Activated naive CD8-positive, alpha-beta T cell (primary cell): ENCODE measurements at regions not wholly inside any gene's neighbourhood (a gene's known extent, or its start where the extent isn't known, plus 50 kb on each side); places are given as distances from the start of the nearest gene placed in this dataset.
"Not testable (repeated sequence)": the region's sequence is repeated elsewhere in the genome, so short reads cannot be mapped to it uniquely, and the experiment has no call there.

Experiments
- H3K27ac Mint-ChIP-seq: one replicate; pipeline ENCODE4 v1.8.0; 2021; ENCODE audit warnings: mixed read lengths
- H3K27me3 Mint-ChIP-seq: one replicate; pipeline ENCODE4 v1.8.0; 2021; ENCODE audit warnings: mixed read lengths
- H3K36me3 Mint-ChIP-seq: one replicate; pipeline ENCODE4 v1.8.0; 2021; ENCODE audit warnings: mixed read lengths
- H3K4me1 Mint-ChIP-seq: one replicate; pipeline ENCODE4 v1.8.0; 2021; ENCODE audit warnings: low read depth, mixed read lengths
- H3K4me3 Mint-ChIP-seq: one replicate; pipeline ENCODE4 v1.8.0; 2021; ENCODE audit warnings: mild to moderate bottlenecking, mixed read lengths
- H3K9me3 Mint-ChIP-seq: one replicate; pipeline ENCODE4 v1.8.0; 2021; ENCODE audit warnings: low read depth, mixed read lengths

- no peaks in the 10 kb centered on the region for H3K27me3 Mint-ChIP-seq
- H3K4me1 Mint-ChIP-seq = peaks cover 5% of the 10 kb centered on the region
- H3K9me3 Mint-ChIP-seq = no peaks in the 10 kb centered on the region
- no peaks in the 10 kb centered on the region for H3K36me3 Mint-ChIP-seq
- no peak overlapping the region for H3K4me3 Mint-ChIP-seq
- H3K27ac Mint-ChIP-seq = no peak overlapping the region
These were observed 220.1 kb upstream of the EDNRB start for GRCh38 chr13:78138756-78139155.

DNA sequence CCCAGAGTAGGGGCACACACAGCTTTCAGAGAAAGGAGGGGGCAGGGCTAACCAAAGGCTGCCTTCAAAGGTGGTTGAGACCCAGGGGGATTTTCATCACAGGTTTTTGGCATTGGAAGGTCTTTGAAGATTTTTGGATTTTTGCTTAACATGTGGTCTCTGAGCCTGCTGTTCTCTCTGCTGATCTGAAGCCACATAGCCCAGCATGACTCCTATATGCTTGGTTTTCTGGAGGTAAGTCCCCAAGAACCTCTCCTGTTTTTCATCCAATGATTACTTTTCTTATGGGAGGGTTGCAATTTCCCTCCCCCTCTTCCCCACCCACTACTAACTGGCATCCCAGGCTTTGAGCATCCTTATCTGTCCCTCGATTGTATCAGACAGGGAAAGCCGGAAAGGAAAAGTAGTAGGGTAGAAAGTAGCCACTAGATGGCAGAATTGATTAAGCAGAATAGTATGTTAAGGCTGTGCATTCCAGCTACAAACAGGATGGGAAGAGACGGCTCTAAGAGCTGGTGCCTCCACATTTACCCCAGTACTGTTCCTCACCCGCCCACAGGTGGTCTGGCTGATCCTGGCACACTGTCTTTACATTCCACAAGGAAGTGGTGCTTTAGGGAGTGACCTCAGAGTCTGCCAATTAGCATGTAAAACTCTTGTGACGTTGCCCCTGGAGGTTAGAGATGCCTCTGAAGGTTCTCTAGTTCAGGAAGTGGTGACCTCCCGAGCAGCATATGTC lies 218.9 kb upstream of the EDNRB start:
- Mint-ChIP-seq H3K27ac (no peak overlapping the region), H3K27me3 (no peaks in the 10 kb centered on the region), H3K4me3 (peak overlapping the region; percentile 36), H3K4me1 (peaks cover 5% of the 10 kb centered on the region), H3K36me3 (no peaks in the 10 kb centered on the region), H3K9me3 (no peaks in the 10 kb centered on the region)

DNA sequence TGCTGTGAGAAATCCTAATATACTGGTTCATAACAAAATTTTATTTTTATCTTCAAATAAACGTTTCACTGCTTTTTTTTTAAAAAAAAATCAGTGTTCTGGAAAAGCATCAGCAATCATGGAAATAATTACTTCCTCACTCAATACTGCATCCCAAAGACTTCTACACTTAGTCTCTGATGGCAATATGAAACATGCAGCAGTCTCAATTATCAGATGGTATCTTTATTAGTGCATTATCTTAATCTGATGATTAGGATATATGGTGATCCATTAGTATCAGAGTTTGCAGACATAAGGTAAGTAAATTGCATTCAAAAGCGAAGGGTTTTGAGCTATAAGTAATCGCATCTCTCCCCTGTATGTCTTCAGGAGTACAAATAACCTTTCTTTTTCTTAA lies 218.3 kb upstream of the EDNRB start:
- Mint-ChIP-seq H3K4me1 (peaks cover 5% of the 10 kb centered on the region), H3K27ac (no peak overlapping the region), H3K4me3 (no peak overlapping the region), H3K36me3 (no peaks in the 10 kb centered on the region), H3K9me3 (no peaks in the 10 kb centered on the region), H3K27me3 (no peaks in the 10 kb centered on the region)

- Mint-ChIP-seq H3K27me3 (no peaks in the 10 kb centered on the region), H3K4me1 (peaks cover 5% of the 10 kb centered on the region), H3K4me3 (no peak overlapping the region), H3K27ac (no peak overlapping the region), H3K9me3 (no peaks in the 10 kb centered on the region), H3K36me3 (no peaks in the 10 kb centered on the region)
These were observed 214.9 kb upstream of the EDNRB start for GRCh38 chr13:78133511-78133910.

DNA sequence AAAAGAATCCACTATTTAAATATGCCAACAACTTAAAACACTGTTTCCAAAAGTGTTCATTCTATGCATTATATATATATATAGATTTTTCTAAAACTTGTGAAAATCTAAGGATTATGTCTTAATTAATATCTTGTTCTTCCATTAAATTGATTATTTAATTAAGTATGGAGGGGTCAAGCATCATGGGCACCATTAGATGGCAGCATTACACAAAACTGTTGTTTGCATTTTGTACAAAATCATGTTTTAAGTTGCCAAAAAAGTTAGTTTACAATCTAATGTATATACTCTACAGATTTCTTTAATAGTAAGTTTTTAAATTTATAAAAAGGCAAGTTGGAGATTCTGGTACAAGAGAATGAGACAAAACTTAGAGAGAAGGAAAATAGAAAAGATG lies 213.2 kb upstream of the EDNRB start:
- H3K36me3 Mint-ChIP-seq = no peaks in the 10 kb centered on the region
- H3K4me1 Mint-ChIP-seq = no peaks in the 10 kb centered on the region
- no peak overlapping the region for H3K4me3 Mint-ChIP-seq
- no peaks in the 10 kb centered on the region for H3K9me3 Mint-ChIP-seq
- peaks cover 1% of the 10 kb centered on the region for H3K27me3 Mint-ChIP-seq
- no peak overlapping the region for H3K27ac Mint-ChIP-seq

- no peak overlapping the region for H3K4me3 Mint-ChIP-seq
- H3K27me3 Mint-ChIP-seq = peaks cover 1% of the 10 kb centered on the region
- H3K9me3 Mint-ChIP-seq = no peaks in the 10 kb centered on the region
- H3K27ac Mint-ChIP-seq = no peak overlapping the region
- no peaks in the 10 kb centered on the region for H3K4me1 Mint-ChIP-seq
- no peaks in the 10 kb centered on the region for H3K36me3 Mint-ChIP-seq
These were observed 212.7 kb upstream of the EDNRB start for GRCh38 chr13:78131346-78131745.

GRCh38 chr13:78129823-78130222 lies 211.2 kb upstream of the EDNRB start:
- Mint-ChIP-seq H3K4me1 (no peaks in the 10 kb centered on the region), H3K27me3 (peaks cover 1% of the 10 kb centered on the region), H3K9me3 (no peaks in the 10 kb centered on the region), H3K4me3 (no peak overlapping the region), H3K36me3 (no peaks in the 10 kb centered on the region), H3K27ac (no peak overlapping the region)

GRCh38 chr13:78129359-78129758 lies 210.7 kb upstream of the EDNRB start:
- no peaks in the 10 kb centered on the region for H3K9me3 Mint-ChIP-seq
- peaks cover 1% of the 10 kb centered on the region for H3K27me3 Mint-ChIP-seq
- no peaks in the 10 kb centered on the region for H3K4me1 Mint-ChIP-seq
- H3K4me3 Mint-ChIP-seq = no peak overlapping the region
- no peaks in the 10 kb centered on the region for H3K36me3 Mint-ChIP-seq
- H3K27ac Mint-ChIP-seq = no peak overlapping the region

DNA sequence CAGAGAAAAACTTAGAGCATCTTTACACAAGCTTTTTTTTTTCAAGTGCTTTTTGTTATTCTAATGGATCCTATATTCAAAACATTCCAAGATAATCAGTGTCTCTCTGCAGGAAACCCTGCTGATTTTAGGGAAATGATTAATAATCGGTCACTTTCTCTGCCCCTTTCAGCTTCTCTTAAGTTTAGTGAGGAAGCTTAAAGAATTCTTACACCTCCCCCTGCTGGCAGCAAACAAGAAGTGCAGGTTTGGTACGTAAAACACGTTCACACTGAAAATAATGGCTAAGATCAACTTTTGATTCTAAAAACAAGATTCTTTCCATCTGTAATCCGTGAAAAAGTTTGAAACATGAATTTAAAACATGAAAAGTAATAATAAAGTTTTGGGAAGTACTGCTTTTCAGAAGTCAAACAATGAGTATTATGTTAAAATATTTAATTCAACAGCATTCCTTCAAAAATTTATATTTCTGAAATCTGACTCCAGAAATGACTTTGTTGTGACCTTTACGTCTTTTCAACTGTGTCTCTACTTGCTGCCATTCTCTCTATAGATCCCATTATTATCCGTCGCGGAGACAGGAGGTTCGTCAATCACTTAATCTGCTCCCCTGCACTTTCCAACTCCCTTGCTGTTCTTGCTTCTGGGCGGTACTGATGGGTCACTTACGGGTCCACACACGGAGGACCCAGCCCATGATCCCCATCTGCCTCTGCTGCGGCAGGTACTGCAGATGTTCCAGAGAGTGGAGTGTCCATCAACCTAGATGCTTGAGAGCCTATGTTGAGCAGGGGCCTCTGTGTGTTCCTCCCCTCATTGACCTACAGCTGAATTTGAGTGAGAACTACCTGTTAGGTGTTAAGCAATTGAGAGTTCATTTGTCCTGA lies 203.1 kb upstream of the EDNRB start:
- no peak overlapping the region for H3K4me3 Mint-ChIP-seq
- no peaks in the 10 kb centered on the region for H3K36me3 Mint-ChIP-seq
- peaks cover 11% of the 10 kb centered on the region for H3K27me3 Mint-ChIP-seq
- H3K27ac Mint-ChIP-seq = no peak overlapping the region
- H3K9me3 Mint-ChIP-seq = no peaks in the 10 kb centered on the region
- no peaks in the 10 kb centered on the region for H3K4me1 Mint-ChIP-seq

DNA sequence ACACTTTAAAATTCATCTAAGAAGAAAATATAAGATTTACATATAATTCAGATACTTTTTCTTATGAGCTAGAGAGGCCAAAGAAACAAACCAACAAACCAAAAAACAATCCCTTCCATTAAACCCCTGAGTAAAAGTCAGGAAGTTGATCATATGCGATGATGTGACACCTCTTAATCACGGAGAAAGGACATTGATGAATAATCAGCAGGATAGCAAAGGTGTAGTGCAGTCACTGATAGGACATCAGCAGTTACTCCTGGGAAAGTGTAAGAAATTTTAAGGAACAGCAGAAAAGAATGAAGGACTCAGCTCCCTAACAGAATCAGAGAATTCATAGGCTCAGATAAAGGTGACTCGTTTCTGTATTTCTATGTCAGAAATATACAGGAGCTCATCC lies 202.4 kb upstream of the EDNRB start:
- H3K9me3 Mint-ChIP-seq = no peaks in the 10 kb centered on the region
- H3K27ac Mint-ChIP-seq = no peak overlapping the region
- H3K27me3 Mint-ChIP-seq = peaks cover 11% of the 10 kb centered on the region
- no peaks in the 10 kb centered on the region for H3K36me3 Mint-ChIP-seq
- H3K4me3 Mint-ChIP-seq = no peak overlapping the region
- no peaks in the 10 kb centered on the region for H3K4me1 Mint-ChIP-seq

GRCh38 chr13:78120144-78120543 lies 201.5 kb upstream of the EDNRB start:
- H3K36me3 Mint-ChIP-seq, H3K9me3 Mint-ChIP-seq: not testable (repeated sequence)
- peaks cover 11% of the 10 kb centered on the region for H3K27me3 Mint-ChIP-seq

DNA sequence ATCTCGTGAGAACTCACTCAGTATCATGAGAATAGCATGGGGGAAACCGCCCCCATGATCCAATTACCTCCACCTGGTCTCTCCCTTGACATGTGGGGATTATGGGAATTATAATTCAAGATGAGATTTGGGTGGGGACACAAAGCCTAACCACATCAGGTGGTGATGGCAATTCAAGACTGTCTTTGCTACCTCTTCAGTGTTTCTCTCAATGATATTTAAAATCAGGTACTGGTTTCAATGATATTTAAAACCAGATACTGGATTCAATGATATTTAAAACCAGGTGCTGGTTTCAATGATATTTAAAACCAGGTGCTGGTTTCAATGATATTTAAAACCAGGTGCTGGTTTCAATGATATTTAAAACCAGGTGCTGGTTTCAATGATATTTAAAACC lies 198.4 kb upstream of the EDNRB start:
- not testable (repeated sequence) for H3K4me3 Mint-ChIP-seq, H3K36me3 Mint-ChIP-seq, H3K4me1 Mint-ChIP-seq, H3K27me3 Mint-ChIP-seq, H3K9me3 Mint-ChIP-seq, H3K27ac Mint-ChIP-seq

More at GRCh38 chr13:78120144-78120543, 201.5 kb upstream of the EDNRB start:
- H3K4me1 Mint-ChIP-seq, H3K4me3 Mint-ChIP-seq, H3K27ac Mint-ChIP-seq: not testable (repeated sequence)

- Mint-ChIP-seq H3K27me3 (no peaks in the 10 kb centered on the region), H3K4me1 (no peaks in the 10 kb centered on the region), H3K36me3 (no peaks in the 10 kb centered on the region), H3K4me3 (no peak overlapping the region), H3K27ac (no peak overlapping the region), H3K9me3 (no peaks in the 10 kb centered on the region)
These were observed 187.0 kb upstream of the EDNRB start for GRCh38 chr13:78105656-78106055.

- Mint-ChIP-seq H3K9me3 (no peaks in the 10 kb centered on the region), H3K27ac (no peak overlapping the region), H3K4me3 (no peak overlapping the region), H3K36me3 (no peaks in the 10 kb centered on the region), H3K4me1 (no peaks in the 10 kb centered on the region), H3K27me3 (no peaks in the 10 kb centered on the region)
These were observed 185.3 kb upstream of the EDNRB start for GRCh38 chr13:78103936-78104335.

GRCh38 chr13:78102741-78103140 lies 184.1 kb upstream of the EDNRB start:
- H3K4me3 Mint-ChIP-seq = no peak overlapping the region
- no peaks in the 10 kb centered on the region for H3K36me3 Mint-ChIP-seq
- no peaks in the 10 kb centered on the region for H3K9me3 Mint-ChIP-seq
- H3K27me3 Mint-ChIP-seq = no peaks in the 10 kb centered on the region
- no peaks in the 10 kb centered on the region for H3K4me1 Mint-ChIP-seq
- no peak overlapping the region for H3K27ac Mint-ChIP-seq
